ENCODE measurements at regions not wholly inside any gene's neighbourhood (a gene's known extent, or its start where the extent isn't known, plus 50 kb on each side); places are given as distances from the start of the nearest gene placed in this dataset.

- Histone ChIP-seq H3K36me3 (ENCODE audit: control insufficient read depth, insufficient read depth, low read length) (no peaks in the 10 kb centered on the region), H3K4me3 (replicated peaks; ENCODE audit: low read depth, low read length) (no peak overlapping the region), H3K27me3 (replicated peaks; ENCODE audit: control insufficient read depth, insufficient read depth, low read length) (no peaks in the 10 kb centered on the region)
- no peak for DNase-seq (ENCODE audit: extremely low read depth, insufficient read length)
- no peak for TF ChIP-seq CTCF (IDR thresholded peaks at IDR 0.05; ENCODE audit: insufficient read depth, low read length, poor library complexity, severe bottlenecking)
Measured at GRCh38 chr4:181944527-181944926, 298.7 kb upstream of the TENM3 start.

GRCh38 chr4:181946902-181947301 lies 296.3 kb upstream of the TENM3 start:
- no peak for TF ChIP-seq CTCF (IDR thresholded peaks at IDR 0.05; ENCODE audit: insufficient read depth, low read length, poor library complexity, severe bottlenecking)
- no peak for DNase-seq (ENCODE audit: extremely low read depth, insufficient read length)
- H3K36me3 ChIP-seq (ENCODE audit: control insufficient read depth, insufficient read depth, low read length), result no peaks in the 10 kb centered on the region
- no peaks in the 10 kb centered on the region for H3K27me3 ChIP-seq (replicated peaks; ENCODE audit: control insufficient read depth, insufficient read depth, low read length)
- H3K4me3 ChIP-seq (replicated peaks; ENCODE audit: low read depth, low read length), result no peak overlapping the region

GRCh38 chr4:181948839-181949382 lies 294.3 kb upstream of the TENM3 start:
- TF ChIP-seq CTCF (IDR thresholded peaks at IDR 0.05; ENCODE audit: insufficient read depth, low read length, poor library complexity, severe bottlenecking), result no peak
- no peak overlapping the region for H3K4me3 ChIP-seq (replicated peaks; ENCODE audit: low read depth, low read length)
- no peak for DNase-seq (ENCODE audit: extremely low read depth, insufficient read length)
- H3K27me3 ChIP-seq (replicated peaks; ENCODE audit: control insufficient read depth, insufficient read depth, low read length), result no peaks in the 10 kb centered on the region
- H3K36me3 ChIP-seq (ENCODE audit: control insufficient read depth, insufficient read depth, low read length), result no peaks in the 10 kb centered on the region

- no peak for TF ChIP-seq CTCF (IDR thresholded peaks at IDR 0.05; ENCODE audit: insufficient read depth, low read length, poor library complexity, severe bottlenecking)
- no peak for DNase-seq (ENCODE audit: extremely low read depth, insufficient read length)
- Histone ChIP-seq H3K27me3 (replicated peaks; ENCODE audit: control insufficient read depth, insufficient read depth, low read length) (no peaks in the 10 kb centered on the region), H3K4me3 (replicated peaks; ENCODE audit: low read depth, low read length) (no peak overlapping the region), H3K36me3 (ENCODE audit: control insufficient read depth, insufficient read depth, low read length) (no peaks in the 10 kb centered on the region)
Measured at GRCh38 chr4:181949704-181950312, 293.4 kb upstream of the TENM3 start.

- no peak overlapping the region for H3K4me3 ChIP-seq (replicated peaks; ENCODE audit: low read depth, low read length)
- H3K36me3 ChIP-seq (ENCODE audit: control insufficient read depth, insufficient read depth, low read length), result no peaks in the 10 kb centered on the region
- TF ChIP-seq CTCF (IDR thresholded peaks at IDR 0.05; ENCODE audit: insufficient read depth, low read length, poor library complexity, severe bottlenecking), result no peak
- H3K27me3 ChIP-seq (replicated peaks; ENCODE audit: control insufficient read depth, insufficient read depth, low read length), result no peaks in the 10 kb centered on the region
- DNase-seq (ENCODE audit: extremely low read depth, insufficient read length), result no peak
Measured at GRCh38 chr4:181950372-181951127, 292.7 kb upstream of the TENM3 start.
